HG02970 (cell line): ENCODE measurements at regions not wholly inside any gene's neighbourhood (a gene's known extent, or its start where the extent isn't known, plus 50 kb on each side); places are given as distances from the start of the nearest gene placed in this dataset.

Experiments used
- ATAC-seq: cut with Tn5 transposase; IDR thresholded peaks from one replicate; pipeline ENCODE4 v1.9.1; 2021; ENCODE audit warnings: mild to moderate bottlenecking, moderate library complexity, moderate number of reproducible peaks; ENCODE audit not compliant: unreplicated experiment, low FRiP score

DNA sequence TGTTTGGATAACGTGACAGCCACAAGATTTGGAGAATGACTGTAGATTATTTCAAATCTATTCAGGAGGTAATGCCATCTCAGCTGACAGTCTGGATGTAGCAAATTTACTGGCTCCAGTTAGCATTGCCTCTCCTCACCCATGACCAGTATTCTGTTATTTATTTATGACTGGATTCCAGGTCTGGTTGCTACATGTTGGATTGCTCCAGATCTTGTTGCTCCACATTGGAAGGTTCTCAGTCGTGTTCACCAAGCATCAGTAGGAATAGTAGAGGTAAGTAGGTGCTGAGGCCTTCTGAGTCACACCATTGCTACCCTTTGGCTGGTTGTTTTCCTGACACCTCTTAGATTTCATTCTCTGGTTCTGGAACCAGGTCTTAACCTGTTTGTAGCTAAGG is 69.5 kb upstream of the ELOVL5 start:
- ATAC-seq: no peak

DNA sequence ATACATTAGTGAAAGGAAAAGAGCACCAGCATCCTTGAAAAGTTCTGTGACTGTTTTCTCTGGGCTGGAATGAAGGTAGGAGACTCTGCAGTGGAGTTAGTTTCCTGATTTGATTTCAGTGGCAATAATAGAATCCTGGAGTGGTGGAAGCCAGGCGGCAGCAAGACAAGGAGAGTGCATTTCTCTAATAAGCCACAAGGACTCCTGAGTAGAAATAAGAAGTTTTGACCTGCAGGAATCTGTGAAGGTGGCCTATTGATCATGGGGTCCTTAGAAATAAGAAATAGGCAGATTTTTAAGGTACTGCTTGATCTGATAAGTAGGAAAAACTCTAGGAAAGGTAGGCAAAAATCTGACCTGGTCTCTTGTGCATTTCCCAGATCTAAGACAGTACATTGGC is 68.4 kb upstream of the ELOVL5 start:
- no peak for ATAC-seq

- ATAC-seq: no peak
Measured at GRCh38 chr6:53413326-53413725, 64.6 kb upstream of the ELOVL5 start.

DNA sequence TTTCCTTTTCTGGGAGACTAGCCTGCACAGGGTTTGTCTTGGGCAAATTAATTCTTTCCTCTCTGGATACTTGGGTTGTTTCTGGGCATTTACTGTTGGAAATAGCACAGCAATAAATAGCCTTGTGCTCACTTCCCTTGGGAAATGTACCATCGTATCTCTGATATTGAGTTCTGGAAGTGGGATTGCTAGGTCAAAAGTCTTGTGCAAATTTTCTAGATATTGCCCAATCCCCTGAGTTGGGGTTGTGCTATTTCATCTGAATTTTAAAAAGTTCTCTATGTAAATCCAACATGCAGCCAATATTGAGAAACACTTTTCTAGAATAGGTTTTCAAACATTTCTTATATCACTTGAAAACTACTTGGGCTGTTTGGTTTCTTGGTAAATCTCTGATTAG is 64.0 kb upstream of the ELOVL5 start:
- no peak for ATAC-seq

- ATAC-seq: no peak
Measured at GRCh38 chr6:53412021-53412715, 63.4 kb upstream of the ELOVL5 start.

GRCh38 chr6:53411451-53411850 is 62.7 kb upstream of the ELOVL5 start:
- ATAC-seq: no peak

DNA sequence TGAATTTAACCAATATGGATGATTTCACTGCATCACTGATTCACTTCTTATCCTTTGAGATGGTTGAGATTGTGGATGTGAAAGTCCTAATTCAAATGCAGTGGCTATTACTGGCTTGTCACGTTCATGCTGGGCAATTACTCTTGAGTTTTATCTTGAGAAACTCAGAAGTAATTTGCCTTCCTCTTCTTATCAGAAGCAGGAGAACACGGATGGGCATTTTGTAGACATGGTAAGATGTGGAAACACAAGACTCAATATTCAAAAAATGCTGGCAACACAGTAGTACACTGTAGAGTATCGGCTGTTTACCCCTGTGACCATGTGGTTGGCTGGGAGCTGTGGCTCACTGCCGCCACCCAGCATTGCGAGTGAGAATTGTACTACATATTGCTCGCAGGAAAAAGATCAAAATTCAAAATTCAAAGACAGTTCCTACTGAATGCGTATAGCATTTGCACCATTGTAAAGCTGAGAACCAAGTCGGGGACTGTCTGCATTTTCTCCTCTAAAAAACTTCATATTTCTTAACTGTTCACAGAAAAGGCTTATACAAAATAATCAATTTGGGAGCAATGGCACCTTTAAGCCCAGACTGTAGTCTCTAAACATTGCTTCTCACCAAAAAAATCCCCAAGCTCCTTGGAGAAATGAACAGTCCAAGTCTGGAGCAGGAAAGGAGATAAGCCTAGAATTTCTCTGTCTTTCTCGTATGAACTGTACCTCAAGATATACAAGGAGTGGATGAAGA is 61.9 kb upstream of the ELOVL5 start:
- no peak for ATAC-seq

GRCh38 chr6:53408826-53409225 is 60.1 kb upstream of the ELOVL5 start:
- ATAC-seq: no peak

DNA sequence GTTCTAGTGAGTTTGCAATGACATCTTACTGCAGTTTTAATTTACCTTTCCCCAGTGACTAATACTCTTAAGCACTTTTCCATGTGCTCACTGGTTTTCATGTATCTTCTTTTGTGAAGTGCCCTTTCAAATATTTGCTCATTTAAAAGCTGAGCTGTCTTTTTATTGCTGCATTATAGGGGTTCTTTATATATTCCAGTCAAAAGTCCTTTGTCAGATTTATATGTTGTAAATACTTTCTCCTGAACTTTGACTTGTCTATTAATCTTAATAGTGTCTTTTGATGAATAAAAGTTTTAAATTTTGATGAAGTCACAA is 50.2 kb upstream of the ELOVL5 start:
- no peak for ATAC-seq

- ATAC-seq: no peak
Measured at GRCh38 chr6:53398247-53399026, 49.7 kb upstream of the ELOVL5 start.
